Lower leg skin (tissue), 3 donors: ENCODE measurements at regions not wholly inside any gene's neighbourhood (a gene's known extent, or its start where the extent isn't known, plus 50 kb on each side); places are given as distances from the start of the nearest gene placed in this dataset.

Experiments used
- POLR2A ChIP-seq, 2 donors: fragments of 450-650 bp; IDR thresholded peaks; one replicate each; pipeline ENCODE4 v1.6.1; 2016 to 2017; ENCODE audit warnings: antibody characterized with exemption in 2 of 2, mild to moderate bottlenecking in 1 of 2, moderate library complexity in 1 of 2
- TF ChIP-seq, protein P1 (sequence below), 3 donors: fragments of 450-650 bp; IDR thresholded peaks; one replicate each; pipeline ENCODE4 v1.5.1; 2016; ENCODE audit warnings: antibody characterized with exemption in 3 of 3, mild to moderate bottlenecking in 3 of 3, moderate library complexity in 2 of 3

DNA sequence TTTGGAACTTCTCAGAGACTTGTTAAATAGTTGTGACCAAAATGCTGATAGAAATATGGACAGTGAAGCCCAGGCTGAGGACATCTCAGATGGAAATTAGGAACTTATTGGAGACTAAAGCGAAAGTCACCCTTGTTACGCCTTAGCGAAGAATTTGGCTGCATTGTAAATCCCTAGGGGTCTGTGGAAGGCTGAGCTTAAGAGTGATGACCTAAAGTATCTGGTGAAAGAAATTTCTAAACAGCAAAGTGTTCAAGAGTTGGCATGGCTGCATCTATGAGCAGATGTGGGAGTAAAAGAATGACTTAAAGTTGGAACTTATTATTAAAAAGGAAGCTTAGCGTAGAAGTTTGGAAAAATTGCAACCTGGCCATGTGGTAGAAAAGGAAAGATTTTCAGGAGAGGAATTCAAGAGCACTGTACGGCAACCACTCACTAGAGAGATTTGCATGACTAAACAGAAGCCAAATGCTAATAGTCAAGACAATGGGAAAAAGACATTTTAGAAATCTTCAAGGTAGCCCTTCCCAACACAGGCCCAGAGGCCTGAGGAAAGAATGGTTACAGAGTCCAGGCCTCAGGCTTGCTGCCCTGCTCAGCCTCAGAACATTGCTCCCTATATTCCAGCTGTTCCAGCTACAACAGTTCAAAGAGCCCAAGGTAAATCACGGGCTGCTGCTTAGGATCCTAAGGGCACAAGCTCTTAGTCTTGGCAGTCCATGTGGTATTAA lies 61.6 kb upstream of the TNFRSF21 start:
- TF ChIP-seq, protein P1, sequence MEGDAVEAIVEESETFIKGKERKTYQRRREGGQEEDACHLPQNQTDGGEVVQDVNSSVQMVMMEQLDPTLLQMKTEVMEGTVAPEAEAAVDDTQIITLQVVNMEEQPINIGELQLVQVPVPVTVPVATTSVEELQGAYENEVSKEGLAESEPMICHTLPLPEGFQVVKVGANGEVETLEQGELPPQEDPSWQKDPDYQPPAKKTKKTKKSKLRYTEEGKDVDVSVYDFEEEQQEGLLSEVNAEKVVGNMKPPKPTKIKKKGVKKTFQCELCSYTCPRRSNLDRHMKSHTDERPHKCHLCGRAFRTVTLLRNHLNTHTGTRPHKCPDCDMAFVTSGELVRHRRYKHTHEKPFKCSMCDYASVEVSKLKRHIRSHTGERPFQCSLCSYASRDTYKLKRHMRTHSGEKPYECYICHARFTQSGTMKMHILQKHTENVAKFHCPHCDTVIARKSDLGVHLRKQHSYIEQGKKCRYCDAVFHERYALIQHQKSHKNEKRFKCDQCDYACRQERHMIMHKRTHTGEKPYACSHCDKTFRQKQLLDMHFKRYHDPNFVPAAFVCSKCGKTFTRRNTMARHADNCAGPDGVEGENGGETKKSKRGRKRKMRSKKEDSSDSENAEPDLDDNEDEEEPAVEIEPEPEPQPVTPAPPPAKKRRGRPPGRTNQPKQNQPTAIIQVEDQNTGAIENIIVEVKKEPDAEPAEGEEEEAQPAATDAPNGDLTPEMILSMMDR (IDR thresholded peaks at IDR 0.05), result no peak
- TF ChIP-seq POLR2A (IDR thresholded peaks at IDR 0.05), result no peak
